H9 (cell line): ENCODE measurements at regions not wholly inside any gene's neighbourhood (a gene's known extent, or its start where the extent isn't known, plus 50 kb on each side); places are given as distances from the start of the nearest gene placed in this dataset.

ENCODE experiments used
- DNase-seq: peaks from one replicate; pipeline ENCODE4 v3.0.0-alpha.2; 2017
- H2AFZ ChIP-seq: one replicate; pipeline ENCODE4 v1.6.1; 2013; ENCODE audit warnings: mild to moderate bottlenecking, low read length, control low read depth, moderate library complexity
- H2AK5ac ChIP-seq: 2 replicates; pipeline ENCODE4 v1.6.1; 2013; ENCODE audit warnings: low read length, control low read depth, mixed read lengths; ENCODE audit not compliant: insufficient read length
- H2BK120ac ChIP-seq: one replicate; pipeline ENCODE4 v1.6.1; 2013; ENCODE audit warnings: low read depth, mild to moderate bottlenecking, low read length, control low read depth, inconsistent platforms; ENCODE audit not compliant: poor library complexity, severe bottlenecking
- H2BK12ac ChIP-seq: 2 replicates; pipeline ENCODE4 v1.6.1; 2013; ENCODE audit warnings: low read length, control low read depth, mixed read lengths, low read depth; ENCODE audit not compliant: insufficient read length
- H2BK15ac ChIP-seq: 2 replicates; pipeline ENCODE4 v1.6.1; 2013; ENCODE audit warnings: low read depth, low read length, control low read depth
- H2BK20ac ChIP-seq: one replicate; pipeline ENCODE4 v1.6.1; 2013; ENCODE audit warnings: low read depth, mild to moderate bottlenecking, low read length, control low read depth, inconsistent platforms; ENCODE audit not compliant: poor library complexity, severe bottlenecking
- H2BK5ac ChIP-seq: 2 replicates; pipeline ENCODE4 v1.6.1; 2013; ENCODE audit warnings: low read length, control low read depth, mixed read lengths; ENCODE audit not compliant: insufficient read length
- H3K14ac ChIP-seq: 2 replicates; pipeline ENCODE4 v1.6.1; 2013; ENCODE audit warnings: low read length, control low read depth; ENCODE audit not compliant: insufficient read depth
- H3K18ac ChIP-seq: 2 replicates; pipeline ENCODE4 v1.6.1; 2013; ENCODE audit warnings: low read depth, mild to moderate bottlenecking, mixed read lengths, low read length, control low read depth; ENCODE audit not compliant: insufficient read length
- H3K23ac ChIP-seq: 2 replicates; pipeline ENCODE4 v1.6.1; 2013; ENCODE audit warnings: low read length, control low read depth, mixed read lengths, low read depth; ENCODE audit not compliant: insufficient read length
- H3K23me2 ChIP-seq: 2 replicates; pipeline ENCODE4 v1.6.1; 2013; ENCODE audit warnings: low read depth, mild to moderate bottlenecking, mixed read lengths, low read length, control low read depth; ENCODE audit not compliant: insufficient read length, poor library complexity, severe bottlenecking
- H3K27ac ChIP-seq: 2 replicates; pipeline ENCODE4 v1.5.1; 2013; ENCODE audit warnings: low read length, control low read depth, mixed read lengths, low read depth; ENCODE audit not compliant: insufficient read length
- H3K27me3 ChIP-seq: 2 replicates; pipeline ENCODE4 v1.6.1; 2013; ENCODE audit warnings: low read length, control low read depth, inconsistent platforms; ENCODE audit not compliant: insufficient read depth
- H3K4ac ChIP-seq: 2 replicates; pipeline ENCODE4 v1.6.1; 2013; ENCODE audit warnings: low read depth, mild to moderate bottlenecking, control low read depth, inconsistent platforms, low read length, moderate library complexity
- H3K4me1 ChIP-seq: 2 replicates; pipeline ENCODE4 v1.6.1; 2013; ENCODE audit warnings: low read length, control low read depth, inconsistent platforms; ENCODE audit not compliant: insufficient read depth
- H3K4me2 ChIP-seq: 2 replicates; pipeline ENCODE4 v1.6.1; 2013; ENCODE audit warnings: low read length, control low read depth, mixed read lengths; ENCODE audit not compliant: insufficient read length, insufficient read depth
- H3K56ac ChIP-seq: 2 replicates; pipeline ENCODE4 v1.6.1; 2013; ENCODE audit warnings: low read depth, mild to moderate bottlenecking, mixed read lengths, low read length, control low read depth; ENCODE audit not compliant: insufficient read length
- H3K79me1 ChIP-seq: 2 replicates; pipeline ENCODE4 v1.6.1; 2013; ENCODE audit warnings: low read depth, mild to moderate bottlenecking, moderate library complexity, low read length, control low read depth, inconsistent platforms; ENCODE audit not compliant: insufficient read depth, poor library complexity, severe bottlenecking
- H3K79me2 ChIP-seq: 2 replicates; pipeline ENCODE4 v1.6.1; 2013; ENCODE audit warnings: low read length, control low read depth, inconsistent platforms; ENCODE audit not compliant: insufficient read depth
- H3K9ac ChIP-seq: 2 replicates; pipeline ENCODE4 v1.6.1; 2013; ENCODE audit warnings: low read length, control low read depth, mixed read lengths; ENCODE audit not compliant: insufficient read length; ENCODE audit errors: extremely low read depth
- H3K9me3 ChIP-seq: one replicate; pipeline ENCODE4 v1.6.1; 2013; ENCODE audit warnings: low read depth, low read length, inconsistent platforms; ENCODE audit not compliant: control insufficient read depth
- H3T11ph ChIP-seq: one replicate; pipeline ENCODE4 v1.6.1; 2013; ENCODE audit warnings: mild to moderate bottlenecking, low read length, control low read depth, inconsistent platforms
- H4K20me1 ChIP-seq: one replicate; pipeline ENCODE4 v1.6.1; 2013; ENCODE audit not compliant: control insufficient read depth, insufficient read length, insufficient read depth
- H4K5ac ChIP-seq: 2 replicates; pipeline ENCODE4 v1.6.1; 2013; ENCODE audit warnings: low read depth, mild to moderate bottlenecking, mixed read lengths, low read length, control low read depth; ENCODE audit not compliant: insufficient read length
- H4K8ac ChIP-seq: replicated peaks from 2 replicates; pipeline ENCODE4 v1.6.1; 2013; ENCODE audit warnings: low read length, control low read depth, mixed read lengths, low read depth; ENCODE audit not compliant: insufficient read length
- H4K91ac ChIP-seq: 2 replicates; pipeline ENCODE4 v1.6.1; 2013; ENCODE audit warnings: low read depth, mild to moderate bottlenecking, moderate library complexity, mixed read lengths, low read length, control low read depth; ENCODE audit not compliant: insufficient read length
- H3K27ac Mint-ChIP-seq, 3 experiments: 2 replicates in 2 of 3; 3 replicates in 1 of 3; pipeline ENCODE4 v1.8.0; 2020 to 2021; ENCODE audit warnings: mixed read lengths in 3 of 3, mild to moderate bottlenecking in 1 of 3, moderate library complexity in 1 of 3
- H3K27me3 Mint-ChIP-seq: 2 replicates; pipeline ENCODE4 v1.8.0; 2021; ENCODE audit warnings: low read depth, mild to moderate bottlenecking, moderate library complexity, mixed read lengths
- H3K36me3 Mint-ChIP-seq, 3 experiments: 2 replicates in 2 of 3; 3 replicates in 1 of 3; pipeline ENCODE4 v1.8.0; 2020 to 2021; ENCODE audit warnings: low read depth in 3 of 3, mixed read lengths in 3 of 3; ENCODE audit not compliant: insufficient read depth in 1 of 3
- H3K4me1 Mint-ChIP-seq, 2 experiments: 2 replicates each; pipeline ENCODE4 v1.8.0; 2020; ENCODE audit warnings: mixed read lengths in 2 of 2
- H3K4me3 Mint-ChIP-seq, 2 experiments: 2 replicates in 1 of 2; 3 replicates in 1 of 2; pipeline ENCODE4 v1.8.0; 2020 to 2021; ENCODE audit warnings: mild to moderate bottlenecking in 2 of 2, mixed read lengths in 2 of 2, moderate library complexity in 1 of 2
- H3K9me3 Mint-ChIP-seq, 2 experiments: 2 replicates in 1 of 2; 3 replicates in 1 of 2; pipeline ENCODE4 v1.8.0; 2020; ENCODE audit warnings: mild to moderate bottlenecking in 2 of 2, mixed read lengths in 2 of 2, moderate library complexity in 1 of 2
- CTCF ChIP-seq: fragments of 200-600 bp; sonication (generic); conservative IDR thresholded peaks from 3 replicates; pipeline ENCODE4 v1.8.0; 2021; ENCODE audit warnings: antibody characterized with exemption, mild to moderate bottlenecking
- WGBS: extraction: QIAGEN DNeasy Blood & Tissue Kit; methylation state at CpG from one replicate; pipeline ENCODE4 v1.1.7; 2013; ENCODE audit warnings: missing lambda C conversion rate, low lambda C conversion rate, mixed read lengths; ENCODE audit not compliant: insufficient read length; ENCODE audit errors: extremely low coverage; 5-methylcytosine and 5-hydroxymethylcytosine counted together

GRCh38 chr7:112701456-112701855 lies 88.7 kb downstream of the TMEM168 start:
- Histone ChIP-seq H3K9me3 (no peaks in the 10 kb centered on the region), H2AFZ (no peak overlapping the region), H3K56ac (no peak overlapping the region), H4K20me1 (no peaks in the 10 kb centered on the region), H2BK15ac (no peak overlapping the region), H3K18ac (no peak overlapping the region), H3K79me2 (no peaks in the 10 kb centered on the region), H4K91ac (no peak overlapping the region), H3K4ac (no peak overlapping the region), H2AK5ac (no peak overlapping the region), H3K23ac (no peak overlapping the region), H3T11ph (no peak overlapping the region), H2BK5ac (no peak overlapping the region), H3K27ac (no peak overlapping the region), H2BK120ac (no peak overlapping the region), H3K4me1 (no peaks in the 10 kb centered on the region), H3K23me2 (no peaks in the 10 kb centered on the region), H2BK12ac (no peak overlapping the region), H2BK20ac (no peak overlapping the region), H3K4me2 (no peak overlapping the region), H3K27me3 (no peaks in the 10 kb centered on the region), H3K14ac (no peak overlapping the region), H3K9ac (no peak overlapping the region), H4K5ac (no peak overlapping the region), H4K8ac (no peak overlapping the region), H3K79me1 (no peaks in the 10 kb centered on the region)
- no peak for DNase-seq
- Mint-ChIP-seq H3K4me3 (no peak overlapping the region), H3K9me3 (peaks cover 17 to 19% of the 10 kb centered on the region in 2 experiments), H3K4me1 (peaks cover 4% of the 10 kb centered on the region in 2 experiments; a peak in 3 of 4 replicates), H3K36me3 (peaks cover 2 to 17% (median 6%) of the 10 kb centered on the region in 3 experiments; a peak in 5 of 7 replicates), H3K27ac (no peak overlapping the region; a peak in 1 of 7 replicates), H3K27me3 (no peaks in the 10 kb centered on the region)
- TF ChIP-seq CTCF, result no peak
- no CpG with 5 or more reads among the region's 3 CpGs for WGBS
